Endothelial cell of umbilical vein (primary cell): ENCODE measurements at regions not wholly inside any gene's neighbourhood (a gene's known extent, or its start where the extent isn't known, plus 50 kb on each side); places are given as distances from the start of the nearest gene placed in this dataset.

Source experiments
- CTCF ChIP-seq, 2 donors: IDR thresholded peaks; 1 replicate in 1 of 2; 2 replicates in 1 of 2; pipeline ENCODE4 v1.5.1; 2011; ENCODE audit warnings: low read length in 2 of 2, mild to moderate bottlenecking in 2 of 2, moderate library complexity in 2 of 2, control low read depth in 1 of 2, inconsistent platforms in 1 of 2, low read depth in 1 of 2; ENCODE audit not compliant: insufficient read depth in 1 of 2; ENCODE audit errors: extremely low read depth in 1 of 2
- JUN ChIP-seq: IDR thresholded peaks from 2 replicates; pipeline ENCODE4 v1.6.1; 2011; ENCODE audit warnings: borderline replicate concordance, low read depth; ENCODE audit not compliant: insufficient read length, insufficient read depth
- MAX ChIP-seq: IDR thresholded peaks from 2 replicates; pipeline ENCODE4 v1.6.1; 2011; ENCODE audit not compliant: insufficient read depth, insufficient read length
- MYC ChIP-seq: IDR thresholded peaks from one replicate; pipeline ENCODE4 v1.6.1; 2011; ENCODE audit warnings: mild to moderate bottlenecking, low read depth, low read length
- POLR2A ChIP-seq: IDR thresholded peaks from 2 replicates; pipeline ENCODE4 v1.6.1; 2012; ENCODE audit warnings: low read depth, mild to moderate bottlenecking, control low read depth, low read length

- TF ChIP-seq JUN (no peak), CTCF (IDR thresholded peaks at IDR 0.05; ENCODE audit: extremely low read depth in 1 of 2, insufficient read depth in 1 of 2, low read depth in 1 of 2, low read length in 2 of 2) (no peak), POLR2A (no peak), MYC (no peak), MAX (no peak)
Observed at GRCh38 chr22:48240935-48241230, 1478.4 kb downstream of the TBC1D22A start.
